Upper lobe of left lung (tissue), 6 donors: ENCODE measurements at regions not wholly inside any gene's neighbourhood (a gene's known extent, or its start where the extent isn't known, plus 50 kb on each side); places are given as distances from the start of the nearest gene placed in this dataset.

Experiments
- ATAC-seq, 2 donors: fragments of 200-7000 bp; cut with Tn5 transposase; one replicate each; pipeline ENCODE4 v1.9.1; 2022; ENCODE audit warnings: mild to moderate bottlenecking in 2 of 2, moderate library complexity in 2 of 2; ENCODE audit not compliant: low FRiP score in 2 of 2
- DNase-seq, 2 donors: peaks; one replicate each; pipeline ENCODE4 v3.0.0-alpha.2; 2019 to 2020
- H3K27ac ChIP-seq, 4 donors: fragments of 200-600 bp; sonication (generic); one replicate each; pipeline ENCODE4 v1.5.1; 2016 to 2019
- H3K27me3 ChIP-seq, 4 donors: fragments of 200-600 bp; sonication (generic); one replicate each; pipeline ENCODE4 v1.5.1; 2017 to 2019
- H3K36me3 ChIP-seq, 4 donors: fragments of 200-600 bp; sonication (generic); one replicate each; pipeline ENCODE4 v1.5.1; 2016 to 2019
- H3K4me1 ChIP-seq, 4 donors: fragments of 200-600 bp; sonication (generic); one replicate each; pipeline ENCODE4 v1.5.1; 2018 to 2019
- H3K4me3 ChIP-seq, 4 donors: fragments of 200-600 bp; sonication (generic); one replicate each; pipeline ENCODE4 v1.5.1; 2017 to 2019; ENCODE audit warnings: mild to moderate bottlenecking in 2 of 4, moderate library complexity in 1 of 4
- H3K9me3 ChIP-seq, 4 donors: fragments of 200-600 bp; sonication (generic); one replicate each; pipeline ENCODE4 v1.5.1; 2018 to 2019
- EP300 ChIP-seq, 4 donors: sonication (generic); formaldehyde crosslinking; IDR thresholded peaks; one replicate each; pipeline ENCODE4 v1.5.1; 2017; ENCODE audit warnings: antibody characterized with exemption in 4 of 4, control low read depth in 2 of 4
- POLR2A ChIP-seq, 4 donors: fragments of 450-650 bp; IDR thresholded peaks; one replicate each; pipeline ENCODE4 v1.5.1; 2016 to 2017; ENCODE audit warnings: antibody characterized with exemption in 4 of 4, mild to moderate bottlenecking in 2 of 4
- POLR2AphosphoS5 ChIP-seq, 2 donors: sonication (generic); formaldehyde crosslinking; IDR thresholded peaks; one replicate each; pipeline ENCODE4 v1.5.1; 2017; ENCODE audit warnings: antibody characterized with exemption in 2 of 2
- WGBS, 2 donors: methylation state at CpG; one replicate each; pipeline ENCODE4 v1.1.5; 2017 to 2018; 5-methylcytosine and 5-hydroxymethylcytosine counted together
- TF ChIP-seq, protein P1 (sequence below), 6 experiments: fragments of 450-650 bp in 4 of 6; fragments of 200-600 bp in 2 of 6; sonication (generic) in 2 of 6; IDR thresholded peaks; one replicate each; pipeline ENCODE4 v1.5.1; 2016 to 2019; ENCODE audit warnings: antibody characterized with exemption in 6 of 6
- donor health status: DM: no; HTN: no; CAD: no; lungs with moderate emphysema.
- donor health status: DM: no; HTN: yes; CAD: no; lungs with severe emphysema.

DNA sequence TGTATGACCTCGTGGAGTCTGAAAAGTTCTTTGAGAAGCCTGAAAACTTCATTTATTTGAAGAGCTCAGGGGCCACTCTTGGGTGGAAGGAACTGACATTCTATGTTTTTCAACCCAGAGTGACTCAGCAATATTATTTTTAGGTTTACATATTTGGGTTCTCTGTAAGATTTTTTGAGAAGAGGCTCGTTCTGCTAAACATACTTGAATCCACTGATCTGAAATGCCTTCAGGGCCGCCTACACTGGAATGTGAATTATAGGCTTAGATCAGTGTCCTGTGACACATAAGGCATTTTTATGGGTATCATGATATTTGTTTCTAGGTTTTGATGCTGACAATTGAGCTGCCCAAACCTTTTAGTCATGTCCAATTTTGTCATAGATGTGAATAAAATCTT, 86.2 kb downstream of the PSAT1 start:
- Histone ChIP-seq H3K27me3 (no peaks in the 10 kb centered on the region), H3K27ac (no peak overlapping the region), H3K36me3 (no peaks in the 10 kb centered on the region), H3K4me3 (no peak overlapping the region), H3K4me1 (peaks cover 0 to 5% (median 0%) of the 10 kb centered on the region in 4 donors), H3K9me3 (no peaks in the 10 kb centered on the region)
- no peak for TF ChIP-seq EP300 (IDR thresholded peaks at IDR 0.05)
- no peak for TF ChIP-seq POLR2AphosphoS5 (IDR thresholded peaks at IDR 0.05)
- TF ChIP-seq, protein P1, sequence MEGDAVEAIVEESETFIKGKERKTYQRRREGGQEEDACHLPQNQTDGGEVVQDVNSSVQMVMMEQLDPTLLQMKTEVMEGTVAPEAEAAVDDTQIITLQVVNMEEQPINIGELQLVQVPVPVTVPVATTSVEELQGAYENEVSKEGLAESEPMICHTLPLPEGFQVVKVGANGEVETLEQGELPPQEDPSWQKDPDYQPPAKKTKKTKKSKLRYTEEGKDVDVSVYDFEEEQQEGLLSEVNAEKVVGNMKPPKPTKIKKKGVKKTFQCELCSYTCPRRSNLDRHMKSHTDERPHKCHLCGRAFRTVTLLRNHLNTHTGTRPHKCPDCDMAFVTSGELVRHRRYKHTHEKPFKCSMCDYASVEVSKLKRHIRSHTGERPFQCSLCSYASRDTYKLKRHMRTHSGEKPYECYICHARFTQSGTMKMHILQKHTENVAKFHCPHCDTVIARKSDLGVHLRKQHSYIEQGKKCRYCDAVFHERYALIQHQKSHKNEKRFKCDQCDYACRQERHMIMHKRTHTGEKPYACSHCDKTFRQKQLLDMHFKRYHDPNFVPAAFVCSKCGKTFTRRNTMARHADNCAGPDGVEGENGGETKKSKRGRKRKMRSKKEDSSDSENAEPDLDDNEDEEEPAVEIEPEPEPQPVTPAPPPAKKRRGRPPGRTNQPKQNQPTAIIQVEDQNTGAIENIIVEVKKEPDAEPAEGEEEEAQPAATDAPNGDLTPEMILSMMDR (IDR thresholded peaks at IDR 0.05), result no peak
- TF ChIP-seq POLR2A (IDR thresholded peaks at IDR 0.05), result no peak
- 37 to 42% methylated on average over 3 of the region's 3 CpGs for WGBS, 2 donors
- ATAC-seq (no peak), DNase-seq (no peak)

DNA sequence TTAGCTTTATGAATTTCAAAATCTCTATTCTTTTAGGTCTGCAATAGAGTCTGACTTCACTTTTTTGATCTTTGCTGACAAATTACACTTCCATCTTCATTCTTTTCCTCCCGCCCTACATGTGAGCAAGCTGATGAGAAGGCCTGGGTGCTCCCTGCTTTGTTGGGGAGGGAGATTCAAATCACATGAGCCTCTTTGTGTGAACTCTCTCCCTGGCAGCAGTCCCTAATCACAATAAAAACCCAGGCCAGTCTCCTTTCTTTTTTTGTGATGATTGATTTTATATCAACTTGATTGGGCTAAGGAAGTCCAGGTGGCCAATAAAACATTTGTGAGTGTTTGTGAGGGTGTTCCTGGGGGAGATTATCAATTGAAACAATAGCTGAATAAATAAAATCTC, 89.4 kb downstream of the PSAT1 start:
- Histone ChIP-seq H3K9me3 (no peaks in the 10 kb centered on the region), H3K4me1 (peaks cover 0 to 5% (median 0%) of the 10 kb centered on the region in 4 donors), H3K27me3 (no peaks in the 10 kb centered on the region), H3K36me3 (no peaks in the 10 kb centered on the region), H3K27ac (no peak overlapping the region), H3K4me3 (no peak overlapping the region)
- no peak for DNase-seq
- 86 to 100% methylated on average over 1 of the region's 1 CpG for WGBS, 2 donors
- TF ChIP-seq POLR2A (IDR thresholded peaks at IDR 0.05) (no peak), POLR2AphosphoS5 (IDR thresholded peaks at IDR 0.05) (no peak), EP300 (IDR thresholded peaks at IDR 0.05) (no peak)
- TF ChIP-seq, protein P1 (IDR thresholded peaks at IDR 0.05), result no peak
- no peak for ATAC-seq

DNA sequence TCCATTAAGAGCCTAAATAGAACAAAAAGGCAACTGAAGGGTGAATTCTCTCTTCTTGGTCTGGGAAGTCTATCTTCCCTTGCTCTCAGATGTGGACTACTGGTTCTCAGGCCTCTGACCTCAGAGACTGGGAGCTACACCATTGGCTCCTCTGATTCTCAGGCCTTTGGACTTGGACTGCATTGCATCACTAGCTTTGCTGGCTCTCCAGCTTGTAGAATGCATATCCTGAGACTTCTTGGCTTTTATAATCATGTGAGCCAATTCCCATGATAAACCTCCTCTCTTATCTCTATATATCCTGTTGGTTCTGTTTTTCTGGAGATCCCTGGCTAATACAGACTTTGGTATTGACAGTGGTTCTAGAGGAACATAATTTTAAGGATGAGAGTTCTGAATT, 89.8 kb downstream of the PSAT1 start:
- Histone ChIP-seq H3K36me3 (no peaks in the 10 kb centered on the region), H3K9me3 (no peaks in the 10 kb centered on the region), H3K4me3 (no peak overlapping the region), H3K4me1 (peaks cover 0 to 5% (median 0%) of the 10 kb centered on the region in 4 donors), H3K27me3 (no peaks in the 10 kb centered on the region), H3K27ac (no peak overlapping the region)
- no peak for ATAC-seq
- DNase-seq, result no peak
- TF ChIP-seq, protein P1 (IDR thresholded peaks at IDR 0.05), result no peak
- TF ChIP-seq EP300 (IDR thresholded peaks at IDR 0.05) (no peak), POLR2AphosphoS5 (IDR thresholded peaks at IDR 0.05) (no peak), POLR2A (IDR thresholded peaks at IDR 0.05) (no peak)

DNA sequence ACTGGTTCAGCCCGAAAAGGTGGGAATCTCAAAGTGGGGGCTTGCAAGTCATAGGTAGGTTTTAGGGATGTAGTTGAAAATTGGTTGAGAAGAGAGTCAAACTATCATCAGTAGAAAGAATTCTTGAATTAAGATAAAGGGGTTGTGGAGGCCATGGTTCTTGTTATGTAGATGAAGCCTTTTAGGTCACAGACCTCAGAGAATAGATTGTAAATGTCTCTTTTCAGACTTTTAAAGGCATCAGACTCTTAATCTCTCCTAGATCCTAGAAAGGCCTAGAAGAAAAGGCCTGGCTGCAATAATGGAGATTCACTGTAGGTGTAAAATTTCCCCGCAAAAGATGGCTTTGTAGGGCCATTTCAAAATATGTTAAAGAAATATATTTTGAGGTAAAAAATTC, 96.4 kb downstream of the PSAT1 start:
- 76 to 82% methylated on average over 2 of the region's 2 CpGs for WGBS, 2 donors
- H3K4me3 ChIP-seq, result no peak overlapping the region
- peaks cover 0 to 9% (median 6%) of the 10 kb centered on the region in 4 donors for H3K9me3 ChIP-seq
- TF ChIP-seq POLR2AphosphoS5 (IDR thresholded peaks at IDR 0.05) (no peak), EP300 (IDR thresholded peaks at IDR 0.05) (no peak), POLR2A (IDR thresholded peaks at IDR 0.05) (no peak)
- TF ChIP-seq, protein P1 (IDR thresholded peaks at IDR 0.05), result no peak
- no peak for DNase-seq
- ATAC-seq, result no peak
- H3K4me1 ChIP-seq, result no peaks in the 10 kb centered on the region
- H3K36me3 ChIP-seq, result no peaks in the 10 kb centered on the region
- no peaks in the 10 kb centered on the region for H3K27me3 ChIP-seq
- no peak overlapping the region for H3K27ac ChIP-seq

DNA sequence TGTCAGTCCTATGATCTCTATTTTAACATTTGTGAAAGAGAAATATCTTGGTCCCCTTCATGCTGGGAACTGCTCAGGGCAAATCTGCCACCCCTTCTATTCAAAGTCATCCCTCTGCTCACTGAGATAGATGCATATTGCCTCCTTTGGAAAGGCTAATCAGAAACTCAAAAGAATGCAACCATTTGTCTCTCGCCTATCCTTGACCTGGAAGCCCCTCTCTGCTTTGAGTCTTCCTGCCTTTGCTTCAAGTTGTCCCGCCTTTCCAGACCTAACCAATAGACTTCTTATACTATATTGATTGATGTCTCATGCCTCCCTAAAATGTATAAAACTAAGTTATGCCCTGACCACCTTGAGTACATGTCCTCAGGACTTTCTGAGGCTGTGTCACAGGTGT, 97.0 kb downstream of the PSAT1 start:
- Histone ChIP-seq H3K27ac (no peak overlapping the region), H3K36me3 (no peaks in the 10 kb centered on the region), H3K4me1 (no peaks in the 10 kb centered on the region), H3K4me3 (no peak overlapping the region), H3K9me3 (peaks cover 0 to 9% (median 6%) of the 10 kb centered on the region in 4 donors), H3K27me3 (no peaks in the 10 kb centered on the region)
- TF ChIP-seq POLR2A (IDR thresholded peaks at IDR 0.05), result no peak
- TF ChIP-seq, protein P1 (IDR thresholded peaks at IDR 0.05), result no peak
- no peak for TF ChIP-seq POLR2AphosphoS5 (IDR thresholded peaks at IDR 0.05)
- TF ChIP-seq EP300 (IDR thresholded peaks at IDR 0.05), result no peak
- ATAC-seq (no peak), DNase-seq (no peak)
- WGBS, 2 donors, result 73 to 83% methylated on average over 2 of the region's 2 CpGs
